A549 (cell line): ENCODE measurements at regions not wholly inside any gene's neighbourhood (a gene's known extent, or its start where the extent isn't known, plus 50 kb on each side); places are given as distances from the start of the nearest gene placed in this dataset.

ENCODE experiments used
- BCL3 ChIP-seq: fragments of >200 bp; sonication (Bioruptor Twin); formaldehyde crosslinking; IDR thresholded peaks from 3 replicates; pipeline ENCODE4 v1.6.1; 2016
- CEBPB ChIP-seq, 2 experiments: fragments of >200 bp in 1 of 2; sonication (Bioruptor Twin) in 1 of 2; formaldehyde crosslinking in 1 of 2; IDR thresholded peaks; 2 replicates each; pipeline ENCODE4 v1.6.1; 2012 to 2016
- CTCF ChIP-seq: fragments of >200 bp; sonication (Bioruptor Twin); formaldehyde crosslinking; IDR thresholded peaks from 3 replicates; pipeline ENCODE4 v1.5.1; 2016
- EHMT2 ChIP-seq: fragments of 200-600 bp; sonication (generic); IDR thresholded peaks from 2 replicates; pipeline ENCODE4 v1.6.1; 2016; ENCODE audit warnings: antibody characterized with exemption, low read depth, mild to moderate bottlenecking, moderate library complexity
- ELK1 ChIP-seq: fragments of 150-350 bp; IDR thresholded peaks from 2 replicates; pipeline ENCODE4 v1.6.1; 2014; ENCODE audit warnings: low read depth, mild to moderate bottlenecking, low read length
- EP300 ChIP-seq, 2 experiments: fragments of >200 bp; sonication (Bioruptor Twin); formaldehyde crosslinking; IDR thresholded peaks; 2 replicates in 1 of 2; 3 replicates in 1 of 2; pipeline ENCODE4 v1.6.1; 2016 to 2017
- ESRRA ChIP-seq: fragments of 150-350 bp; IDR thresholded peaks from 2 replicates; pipeline ENCODE4 v1.6.1; 2014; ENCODE audit warnings: mild to moderate bottlenecking, low read length, borderline replicate concordance
- JUN ChIP-seq, 2 experiments: fragments of >200 bp; sonication (Bioruptor Twin); formaldehyde crosslinking; IDR thresholded peaks; 2 replicates in 1 of 2; 3 replicates in 1 of 2; pipeline ENCODE4 v1.6.1; 2016 to 2017
- MAX ChIP-seq: IDR thresholded peaks from 2 replicates; pipeline ENCODE4 v1.6.1; 2012
- POLR2A ChIP-seq: IDR thresholded peaks from 2 replicates; pipeline ENCODE4 v1.6.1; 2012; ENCODE audit warnings: mild to moderate bottlenecking, low read length
- POLR2AphosphoS2 ChIP-seq: conservative IDR thresholded peaks from 2 replicates; pipeline ENCODE4 v1.6.1; 2012; ENCODE audit warnings: low read length, improper control_type of control experiment, inconsistent platforms
- SMC3 ChIP-seq: fragments of >200 bp; sonication (Bioruptor Twin); formaldehyde crosslinking; IDR thresholded peaks from 3 replicates; pipeline ENCODE4 v1.6.1; 2018; ENCODE audit warnings: inconsistent platforms
- SREBF2 ChIP-seq: fragments of 450-650 bp; IDR thresholded peaks from 2 replicates; pipeline ENCODE4 v1.6.1; 2014; ENCODE audit warnings: mild to moderate bottlenecking, moderate library complexity
- USF2 ChIP-seq: fragments of 450-650 bp; IDR thresholded peaks from 2 replicates; pipeline ENCODE4 v1.6.1; 2014; ENCODE audit warnings: antibody characterized with exemption

GRCh38 chr1:228647523-228648444 is 87.5 kb upstream of the RHOU start:
- TF ChIP-seq CTCF (no peak), POLR2A (peak; percentile 68), USF2 (no peak), ELK1 (no peak), CEBPB (IDR thresholded peaks at IDR 0.05) (no peak), EP300 (IDR thresholded peaks at IDR 0.05) (no peak), BCL3 (peak; percentile 65; the same call in 2 of the 3 replicates), ESRRA (no peak), JUN (IDR thresholded peaks at IDR 0.05) (peak in 1 of 2 experiments; percentile 59; a peak in 4 of 5 replicates), SMC3 (no peak), SREBF2 (no peak), MAX (peak; percentile 72), POLR2AphosphoS2 (no peak), EHMT2 (no peak)
